ENCODE measurements at regions not wholly inside any gene's neighbourhood (a gene's known extent, or its start where the extent isn't known, plus 50 kb on each side); places are given as distances from the start of the nearest gene placed in this dataset.

GRCh38 chr5:145280214-145280613 is 554.9 kb downstream of the PRELID2 start:
- CTCF ChIA-PET, result no interaction called here

GRCh38 chr5:145260670-145261069 is 574.5 kb downstream of the PRELID2 start:
- Histone ChIP-seq H3K36me3 (ENCODE audit: insufficient read depth, low read length, poor library complexity, severe bottlenecking) (no peaks in the 10 kb centered on the region), H3K27me3 (replicated peaks; ENCODE audit: insufficient read depth, low read depth, low read length, poor library complexity) (no peaks in the 10 kb centered on the region), H3K4me1 (ENCODE audit: insufficient read depth, low read length, poor library complexity, severe bottlenecking) (no peaks in the 10 kb centered on the region), H3K9me3 (ENCODE audit: low read depth, low read length, poor library complexity, severe bottlenecking) (peaks cover 21% of the 10 kb centered on the region), H3K4me3 (ENCODE audit: low read depth, low read length, poor library complexity, severe bottlenecking) (no peak overlapping the region), H3K27ac (ENCODE audit: low read depth, low read length, poor library complexity, severe bottlenecking) (no peak overlapping the region)
- CTCF ChIA-PET, result no interaction called here
- POLR2A ChIA-PET (ENCODE audit: low non-redundant PET), result no interaction called here
- intact Hi-C loops (cut with micrococcal nuclease; ENCODE audit: unreplicated experiment), result no loop called here
- no TSS peak for BruUV-seq (replicated peaks)
- TF ChIP-seq EZH2 (IDR thresholded peaks at IDR 0.05; ENCODE audit: borderline replicate concordance, low read depth, low read length, poor library complexity, severe bottlenecking) (no peak), CTCF (conservative IDR thresholded peaks at IDR 0.05; ENCODE audit: low read depth, low read length) (no peak)
- DNase-seq (ENCODE audit: low spot score), result no peak

More at GRCh38 chr5:145280214-145280613, 554.9 kb downstream of the PRELID2 start:
- Histone ChIP-seq H3K9me3 (ENCODE audit: low read depth, low read length, poor library complexity, severe bottlenecking) (no peaks in the 10 kb centered on the region), H3K27me3 (replicated peaks; ENCODE audit: insufficient read depth, low read depth, low read length, poor library complexity) (no peaks in the 10 kb centered on the region), H3K27ac (ENCODE audit: low read depth, low read length, poor library complexity, severe bottlenecking) (no peak overlapping the region), H3K4me3 (ENCODE audit: low read depth, low read length, poor library complexity, severe bottlenecking) (no peak overlapping the region), H3K36me3 (ENCODE audit: insufficient read depth, low read length, poor library complexity, severe bottlenecking) (no peaks in the 10 kb centered on the region), H3K4me1 (ENCODE audit: insufficient read depth, low read length, poor library complexity, severe bottlenecking) (peaks cover 17% of the 10 kb centered on the region)
- no TSS peak for BruUV-seq (replicated peaks)
- intact Hi-C loops (cut with micrococcal nuclease; ENCODE audit: unreplicated experiment), result no loop called here
- TF ChIP-seq EZH2 (IDR thresholded peaks at IDR 0.05; ENCODE audit: borderline replicate concordance, low read depth, low read length, poor library complexity, severe bottlenecking) (no peak), CTCF (conservative IDR thresholded peaks at IDR 0.05; ENCODE audit: low read depth, low read length) (no peak)
- POLR2A ChIA-PET (ENCODE audit: low non-redundant PET), result no interaction called here
- DNase-seq (ENCODE audit: low spot score), result no peak

GRCh38 chr5:145247745-145248040 is 587.4 kb downstream of the PRELID2 start:
- no peak for TF ChIP-seq EZH2 (IDR thresholded peaks at IDR 0.05; ENCODE audit: borderline replicate concordance, low read depth, low read length, poor library complexity, severe bottlenecking)
- TF ChIP-seq CTCF (conservative IDR thresholded peaks at IDR 0.05; ENCODE audit: low read depth, low read length), result no peak
- CTCF ChIA-PET, result no interaction called here
- intact Hi-C loops (cut with micrococcal nuclease; ENCODE audit: unreplicated experiment), result loop anchor here (5.0 to 10.0 kb wide), 5 partner anchors 100 to 690 kb away; partner anchors contain the start of gene SH3RF2
- H3K27me3 ChIP-seq (replicated peaks; ENCODE audit: insufficient read depth, low read depth, low read length, poor library complexity), result no peaks in the 10 kb centered on the region
- peak overlapping the region; percentile 97 for H3K27ac ChIP-seq (ENCODE audit: low read depth, low read length, poor library complexity, severe bottlenecking)
- DNase-seq (ENCODE audit: low spot score), result no peak
- H3K4me1 ChIP-seq (ENCODE audit: insufficient read depth, low read length, poor library complexity, severe bottlenecking), result peaks cover 60% of the 10 kb centered on the region
- POLR2A ChIA-PET (ENCODE audit: low non-redundant PET), result no interaction called here
- no peak overlapping the region for H3K4me3 ChIP-seq (ENCODE audit: low read depth, low read length, poor library complexity, severe bottlenecking)
- H3K9me3 ChIP-seq (ENCODE audit: low read depth, low read length, poor library complexity, severe bottlenecking), result no peaks in the 10 kb centered on the region
- BruUV-seq (replicated peaks), result no TSS peak
- no peaks in the 10 kb centered on the region for H3K36me3 ChIP-seq (ENCODE audit: insufficient read depth, low read length, poor library complexity, severe bottlenecking)

Data from A673 (cell line).